ENCODE measurements at regions not wholly inside any gene's neighbourhood (a gene's known extent, or its start where the extent isn't known, plus 50 kb on each side); places are given as distances from the start of the nearest gene placed in this dataset.
"Not testable (repeated sequence)": the region's sequence is repeated elsewhere in the genome, so short reads cannot be mapped to it uniquely, and the experiment has no call there.

DNA sequence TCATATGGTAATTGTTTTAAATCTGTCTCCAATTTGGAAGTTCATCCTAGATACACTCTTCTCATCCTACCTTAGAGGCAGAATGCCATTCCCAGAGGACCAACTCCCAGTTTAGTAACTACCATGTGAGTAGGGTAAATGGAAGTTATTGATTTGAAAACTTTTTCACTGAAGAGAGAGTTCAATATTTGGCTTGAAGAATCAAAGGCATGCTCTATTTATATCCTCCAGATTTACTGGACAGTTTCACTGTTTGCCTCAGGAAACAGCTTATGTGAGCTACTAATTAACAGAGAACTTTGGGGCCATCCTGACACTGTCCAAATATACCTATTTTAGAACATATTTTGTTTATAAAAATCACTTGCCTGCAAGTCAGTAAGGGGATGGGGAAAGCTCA is 607.2 kb upstream of the GYPC start:
- no peaks in the 10 kb centered on the region for H3K36me3 Mint-ChIP-seq (ENCODE audit: low read depth)
- TF ChIP-seq, protein P1, sequence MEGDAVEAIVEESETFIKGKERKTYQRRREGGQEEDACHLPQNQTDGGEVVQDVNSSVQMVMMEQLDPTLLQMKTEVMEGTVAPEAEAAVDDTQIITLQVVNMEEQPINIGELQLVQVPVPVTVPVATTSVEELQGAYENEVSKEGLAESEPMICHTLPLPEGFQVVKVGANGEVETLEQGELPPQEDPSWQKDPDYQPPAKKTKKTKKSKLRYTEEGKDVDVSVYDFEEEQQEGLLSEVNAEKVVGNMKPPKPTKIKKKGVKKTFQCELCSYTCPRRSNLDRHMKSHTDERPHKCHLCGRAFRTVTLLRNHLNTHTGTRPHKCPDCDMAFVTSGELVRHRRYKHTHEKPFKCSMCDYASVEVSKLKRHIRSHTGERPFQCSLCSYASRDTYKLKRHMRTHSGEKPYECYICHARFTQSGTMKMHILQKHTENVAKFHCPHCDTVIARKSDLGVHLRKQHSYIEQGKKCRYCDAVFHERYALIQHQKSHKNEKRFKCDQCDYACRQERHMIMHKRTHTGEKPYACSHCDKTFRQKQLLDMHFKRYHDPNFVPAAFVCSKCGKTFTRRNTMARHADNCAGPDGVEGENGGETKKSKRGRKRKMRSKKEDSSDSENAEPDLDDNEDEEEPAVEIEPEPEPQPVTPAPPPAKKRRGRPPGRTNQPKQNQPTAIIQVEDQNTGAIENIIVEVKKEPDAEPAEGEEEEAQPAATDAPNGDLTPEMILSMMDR (IDR thresholded peaks at IDR 0.05), result no peak
- POLR2A ChIA-PET, result no interaction called here
- no peaks in the 10 kb centered on the region for H3K27me3 Mint-ChIP-seq
- DNase-seq (no peak), ATAC-seq (no peak)
- CTCF ChIA-PET, result interaction anchor here (0.6 kb wide), 1 partner anchor 1987 kb away, joined by 3 read pairs; no protein-coding TSS in a partner anchor
- no peak overlapping the region for H3K27ac Mint-ChIP-seq
- peaks cover 14% of the 10 kb centered on the region for H3K9me3 Mint-ChIP-seq
- H3K4me3 Mint-ChIP-seq, result no peak overlapping the region
- intact Hi-C loops (cut with micrococcal nuclease), result no loop called here
- H3K4me1 Mint-ChIP-seq (ENCODE audit: low read depth), result no peaks in the 10 kb centered on the region

DNA sequence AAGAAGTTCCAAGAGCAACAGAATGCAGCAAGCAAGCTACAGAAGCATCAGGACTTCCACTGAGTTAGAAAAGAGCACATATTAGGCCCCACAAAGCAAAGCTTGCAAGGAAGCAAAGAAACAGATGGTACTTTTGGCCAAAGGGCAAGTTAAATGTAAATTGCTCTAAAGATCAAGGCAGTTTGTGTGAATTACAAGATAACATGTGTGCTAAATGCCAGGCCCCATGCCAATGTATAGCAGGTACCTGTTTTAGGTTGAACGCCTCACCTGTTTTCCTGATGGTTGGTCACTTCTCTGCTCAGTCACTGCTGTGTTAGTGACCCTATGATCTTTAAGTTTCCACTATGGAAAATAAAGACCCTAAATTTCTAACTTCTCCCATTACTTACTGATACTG is 606.5 kb upstream of the GYPC start:
- POLR2A ChIA-PET, result no interaction called here
- peaks cover 18% of the 10 kb centered on the region for H3K9me3 Mint-ChIP-seq
- H3K27me3 Mint-ChIP-seq, result no peaks in the 10 kb centered on the region
- H3K27ac Mint-ChIP-seq, result no peak overlapping the region
- no peak overlapping the region for H3K4me3 Mint-ChIP-seq
- intact Hi-C loops (cut with micrococcal nuclease), result no loop called here
- no peaks in the 10 kb centered on the region for H3K36me3 Mint-ChIP-seq (ENCODE audit: low read depth)
- DNase-seq, result no peak
- CTCF ChIA-PET, result interaction anchor here (0.6 kb wide), 1 partner anchor 1987 kb away, joined by 3 read pairs; no protein-coding TSS in a partner anchor
- no peak for ATAC-seq
- H3K4me1 Mint-ChIP-seq (ENCODE audit: low read depth), result no peaks in the 10 kb centered on the region
- TF ChIP-seq, protein P1 (IDR thresholded peaks at IDR 0.05), result no peak

DNA sequence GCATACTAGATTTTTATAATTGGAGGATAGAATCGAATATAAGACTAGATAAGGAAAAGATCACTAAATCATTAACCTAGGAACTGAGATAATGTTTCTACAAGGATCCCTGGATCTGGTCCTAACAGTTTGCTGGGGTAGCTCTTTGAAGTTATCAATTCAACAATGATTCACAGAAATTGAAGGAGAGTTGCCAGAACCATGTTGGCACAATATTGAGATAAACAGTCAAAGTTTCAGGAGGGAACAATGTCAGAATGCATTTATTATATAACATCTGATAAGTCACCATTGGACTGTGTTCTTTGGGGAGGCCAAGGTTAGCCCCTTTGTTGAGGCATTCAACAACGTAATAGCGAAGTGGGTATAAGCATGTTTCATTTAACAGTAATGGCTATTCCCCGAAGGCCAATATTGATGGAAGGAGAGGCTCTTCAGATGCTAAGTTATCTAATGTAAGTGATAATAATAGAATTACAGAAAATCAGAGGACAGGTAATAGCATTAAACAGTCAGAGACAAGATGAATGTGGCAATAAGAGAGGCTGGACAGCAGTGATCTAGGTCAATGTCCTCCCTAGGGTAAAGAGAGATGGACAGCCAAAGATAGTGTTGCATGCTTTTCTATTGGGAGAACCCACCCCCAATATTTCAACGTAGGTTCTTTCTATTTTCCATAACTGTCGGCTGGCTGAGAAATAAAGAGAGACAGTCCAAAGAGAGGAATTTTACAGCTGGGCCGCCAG is 604.8 kb upstream of the GYPC start:
- intact Hi-C loops (cut with micrococcal nuclease), result no loop called here
- ATAC-seq (no peak), DNase-seq (no peak)
- H3K4me1 Mint-ChIP-seq (ENCODE audit: low read depth), result no peaks in the 10 kb centered on the region
- no peak overlapping the region for H3K27ac Mint-ChIP-seq
- H3K4me3 Mint-ChIP-seq, result no peak overlapping the region
- H3K9me3 Mint-ChIP-seq, result peaks cover 22% of the 10 kb centered on the region
- H3K36me3 Mint-ChIP-seq (ENCODE audit: low read depth), result no peaks in the 10 kb centered on the region
- no peaks in the 10 kb centered on the region for H3K27me3 Mint-ChIP-seq
- ChIA-PET POLR2A (no interaction called here), CTCF (no interaction called here)
- TF ChIP-seq, protein P1 (IDR thresholded peaks at IDR 0.05), result no peak

DNA sequence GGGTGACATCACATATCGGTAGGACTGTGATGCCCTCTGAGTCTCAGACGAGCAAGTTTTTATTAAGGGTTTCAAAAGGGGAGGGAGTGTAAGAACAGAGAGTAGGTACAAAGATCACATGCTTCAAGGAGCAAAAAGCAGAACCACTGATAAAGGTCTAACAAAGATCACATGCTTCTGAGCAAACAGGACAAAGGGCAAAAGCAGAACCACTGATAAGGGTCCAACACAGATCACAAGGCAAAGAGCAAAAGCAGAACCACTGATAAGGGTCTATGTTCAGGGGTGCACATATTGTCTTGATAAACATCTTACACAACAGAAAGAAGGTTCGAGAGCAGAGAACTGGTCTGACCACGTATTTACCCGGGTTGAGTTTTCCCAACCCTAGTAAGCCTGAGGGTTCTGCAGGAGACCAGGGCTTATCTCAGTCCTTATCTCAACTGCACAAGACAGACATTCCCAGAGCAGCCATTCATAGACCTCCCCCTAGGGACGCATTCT is 604.2 kb upstream of the GYPC start:
- CTCF ChIA-PET; ATAC-seq; H3K36me3 Mint-ChIP-seq (ENCODE audit: low read depth); H3K4me1 Mint-ChIP-seq (ENCODE audit: low read depth); H3K4me3 Mint-ChIP-seq; DNase-seq; POLR2A ChIA-PET; H3K27me3 Mint-ChIP-seq; intact Hi-C loops (cut with micrococcal nuclease); H3K27ac Mint-ChIP-seq: not testable (repeated sequence)
- peaks cover 22% of the 10 kb centered on the region for H3K9me3 Mint-ChIP-seq

DNA sequence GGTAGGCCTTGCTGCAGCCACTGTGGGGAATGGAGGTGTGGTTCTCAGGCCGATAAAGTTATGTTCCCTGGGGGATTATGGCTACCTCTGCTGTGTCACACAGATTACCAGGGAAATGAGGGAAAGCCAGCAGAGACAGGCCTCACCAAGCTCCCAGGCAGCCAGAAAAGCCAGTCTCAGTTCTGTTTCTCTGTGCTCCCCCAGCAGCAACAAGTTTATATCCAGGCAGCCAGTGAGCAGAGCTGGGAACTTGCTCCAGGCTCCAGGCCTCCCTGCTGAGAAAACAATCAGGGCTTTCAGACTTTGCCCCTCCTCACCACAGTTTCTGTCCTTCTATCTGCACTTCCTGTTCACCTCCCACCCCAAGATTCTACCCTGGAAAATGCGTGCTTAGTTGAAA is 596.6 kb upstream of the GYPC start:
- Mint-ChIP-seq H3K27me3 (no peaks in the 10 kb centered on the region), H3K4me1 (ENCODE audit: low read depth) (no peaks in the 10 kb centered on the region), H3K36me3 (ENCODE audit: low read depth) (no peaks in the 10 kb centered on the region), H3K27ac (no peak overlapping the region), H3K9me3 (peaks cover 32% of the 10 kb centered on the region), H3K4me3 (no peak overlapping the region)
- DNase-seq (no peak), ATAC-seq (no peak)
- ChIA-PET POLR2A (no interaction called here), CTCF (no interaction called here)
- intact Hi-C loops (cut with micrococcal nuclease), result no loop called here
- TF ChIP-seq, protein P1 (IDR thresholded peaks at IDR 0.05), result no peak

Measured in activated CD8-positive, alpha-beta T cell treated with anti-CD3 and anti-CD28 coated beads for 36 hours (primary cell).